ENCODE measurements at regions not wholly inside any gene's neighbourhood (a gene's known extent, or its start where the extent isn't known, plus 50 kb on each side); places are given as distances from the start of the nearest gene placed in this dataset.

- DNase-seq (ENCODE audit: low read depth in 1 of 2, low spot score in 1 of 2) = no peak
Observed at GRCh38 chr2:217418544-217418943, 558.7 kb upstream of the TNP1 start.

DNA sequence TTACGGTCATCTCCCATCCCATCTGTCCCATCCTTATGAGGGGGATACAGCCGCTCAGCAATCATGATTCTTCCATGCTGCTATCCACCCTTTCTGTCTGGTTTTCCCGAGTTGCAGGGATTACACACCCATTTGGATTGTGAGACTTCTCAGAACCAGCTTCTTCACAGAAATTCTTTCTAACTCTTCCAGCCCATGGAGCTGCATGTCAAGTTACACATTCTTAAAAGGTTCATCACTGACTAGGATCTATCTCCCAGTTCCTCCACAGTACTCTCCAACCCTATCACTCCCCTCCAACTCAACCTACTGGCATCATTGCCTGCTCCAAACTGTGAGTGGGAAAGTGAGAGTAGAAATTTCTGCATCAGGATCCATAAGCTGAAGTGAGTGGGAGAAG is 558.2 kb upstream of the TNP1 start:
- DNase-seq (ENCODE audit: low read depth in 1 of 2, low spot score in 1 of 2) = no peak

GRCh38 chr2:217417536-217417935 is 557.7 kb upstream of the TNP1 start:
- no peak for DNase-seq (ENCODE audit: low read depth in 1 of 2, low spot score in 1 of 2)

DNA sequence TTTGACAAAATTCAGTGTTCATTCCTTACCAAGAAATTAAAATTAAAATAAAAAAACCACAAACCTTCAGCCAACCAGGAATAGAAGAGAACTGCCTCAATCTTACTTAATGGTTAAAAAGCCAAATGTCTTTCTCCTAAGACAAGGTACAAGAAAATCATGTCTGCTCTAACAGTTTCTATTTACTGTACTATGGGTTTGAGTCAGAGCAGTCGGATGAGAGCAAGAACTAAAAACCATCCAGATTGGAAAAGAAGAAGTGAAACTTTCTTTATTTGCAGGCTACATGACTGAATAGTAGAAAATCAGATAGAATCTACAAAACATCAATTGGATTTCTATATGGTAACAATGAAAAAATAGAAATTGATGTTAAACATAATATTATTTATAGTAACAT is 555.5 kb upstream of the TNP1 start:
- DNase-seq (ENCODE audit: low read depth in 1 of 2, low spot score in 1 of 2) = no peak

DNA sequence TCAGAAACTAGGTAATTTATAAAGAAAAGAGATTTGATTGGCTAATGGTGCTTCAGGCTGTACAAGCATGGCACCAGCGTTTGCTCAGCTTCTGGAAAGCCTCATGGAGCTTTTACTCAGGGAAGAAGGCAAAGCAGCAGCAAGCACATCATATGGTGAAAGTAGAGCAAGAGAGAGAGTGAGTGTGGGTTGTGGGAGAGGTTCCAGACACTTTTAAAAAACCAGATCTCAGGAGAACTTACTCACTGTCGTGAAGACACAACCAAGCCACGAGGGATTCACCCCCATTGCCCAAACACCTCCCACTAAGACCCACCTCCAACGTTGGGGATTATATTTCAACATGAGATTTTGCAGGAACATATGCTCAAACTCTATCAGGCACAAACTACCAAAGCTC is 554.6 kb upstream of the TNP1 start:
- DNase-seq (ENCODE audit: low read depth in 1 of 2, low spot score in 1 of 2) = no peak

GRCh38 chr2:217413193-217413592 is 553.3 kb upstream of the TNP1 start:
- DNase-seq (ENCODE audit: low read depth in 1 of 2, low spot score in 1 of 2) = no peak

GRCh38 chr2:217412721-217413120 is 552.9 kb upstream of the TNP1 start:
- DNase-seq (ENCODE audit: low read depth in 1 of 2, low spot score in 1 of 2) = no peak

- DNase-seq (ENCODE audit: low read depth in 1 of 2, low spot score in 1 of 2) = no peak
Observed at GRCh38 chr2:217412277-217412676, 552.4 kb upstream of the TNP1 start.

GRCh38 chr2:217410681-217410960 is 550.8 kb upstream of the TNP1 start:
- no peak for DNase-seq (ENCODE audit: low read depth in 1 of 2, low spot score in 1 of 2)

DNA sequence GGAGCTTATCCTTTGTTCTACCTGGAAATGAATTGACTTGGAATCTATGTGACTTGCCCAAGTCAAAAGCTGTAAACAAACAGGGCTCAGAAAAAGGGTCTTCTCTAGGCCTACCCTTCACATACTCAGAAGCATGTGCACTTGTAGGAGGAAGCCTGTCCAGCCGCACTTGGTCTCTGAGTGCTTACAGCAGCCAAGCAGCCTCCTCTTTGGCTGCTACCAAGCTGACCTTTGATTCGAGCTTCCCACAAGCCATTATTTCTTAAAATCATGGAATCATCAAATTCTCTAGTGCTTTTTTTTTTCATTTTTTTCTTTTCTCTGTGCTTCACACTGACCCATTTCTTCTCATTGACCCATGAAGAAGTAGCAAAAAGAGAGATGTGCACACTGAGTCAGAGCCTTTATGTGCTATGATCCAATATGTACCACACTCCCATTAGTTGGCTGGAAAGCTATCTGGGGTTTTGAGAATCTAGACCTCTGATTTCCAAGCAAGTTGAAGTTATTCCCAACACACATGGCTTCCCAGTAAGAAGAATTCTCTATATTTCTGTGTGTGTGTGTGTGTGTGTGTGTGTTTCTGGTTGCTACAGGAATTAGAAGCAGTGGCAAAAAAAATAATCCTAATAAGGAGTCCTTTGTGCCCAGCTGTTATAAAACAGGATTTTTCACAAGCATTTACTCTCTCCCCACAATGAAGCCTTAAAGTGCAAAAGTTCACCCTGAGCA is 550.3 kb upstream of the TNP1 start:
- DNase-seq (ENCODE audit: low read depth in 1 of 2, low spot score in 1 of 2) = no peak

GRCh38 chr2:217407362-217407761 is 547.5 kb upstream of the TNP1 start:
- DNase-seq (ENCODE audit: low read depth in 1 of 2, low spot score in 1 of 2) = no peak

DNA sequence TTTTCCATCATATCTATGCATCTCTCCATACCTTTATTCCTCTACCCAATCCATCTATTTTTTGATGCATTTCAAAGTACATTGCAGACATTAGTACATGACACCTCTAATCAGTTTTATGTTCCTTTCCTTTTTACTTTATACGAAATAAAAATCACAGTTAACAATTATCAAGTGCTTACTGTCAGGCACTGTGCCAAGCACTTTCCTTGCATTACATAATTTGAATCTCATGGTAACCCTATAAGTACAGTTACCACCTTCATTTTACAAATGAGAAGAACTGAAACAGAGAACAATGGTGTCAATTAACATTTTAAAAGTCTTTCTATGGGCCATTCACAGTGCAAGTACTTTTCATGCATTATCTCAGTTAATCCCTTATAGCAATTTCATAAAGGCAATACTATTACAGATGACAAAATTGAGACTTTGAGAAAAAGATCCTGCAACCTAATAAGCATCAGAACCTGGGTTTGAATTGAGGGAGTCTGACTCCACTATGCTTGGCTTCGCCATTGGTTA is 544.4 kb upstream of the TNP1 start:
- no peak for DNase-seq (ENCODE audit: low read depth in 1 of 2, low spot score in 1 of 2)

GRCh38 chr2:217402761-217403383 is 543.0 kb upstream of the TNP1 start:
- DNase-seq (ENCODE audit: low read depth in 1 of 2, low spot score in 1 of 2) = no peak

DNA sequence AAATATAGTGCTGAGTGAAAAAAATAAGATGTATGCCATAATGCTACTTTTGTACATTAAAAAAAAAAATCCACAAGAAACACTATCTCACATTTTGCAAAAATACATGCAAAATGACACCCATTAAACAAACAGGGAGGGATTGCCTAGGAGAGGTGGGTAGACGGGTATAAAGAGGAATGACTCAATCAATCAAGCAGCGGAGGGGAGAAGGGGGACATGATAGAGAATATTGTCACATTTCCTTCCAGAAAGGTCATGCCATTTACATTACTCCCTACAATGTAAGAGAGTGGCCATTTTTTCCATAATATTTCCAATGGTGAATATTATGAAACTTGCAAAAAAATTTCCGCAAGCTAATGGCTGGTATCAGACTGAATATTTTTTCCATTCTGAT is 542.3 kb upstream of the TNP1 start:
- DNase-seq (ENCODE audit: low read depth in 1 of 2, low spot score in 1 of 2) = no peak

- DNase-seq (ENCODE audit: low read depth in 1 of 2, low spot score in 1 of 2) = no peak
Observed at GRCh38 chr2:217399291-217399690, 539.4 kb upstream of the TNP1 start.

DNA sequence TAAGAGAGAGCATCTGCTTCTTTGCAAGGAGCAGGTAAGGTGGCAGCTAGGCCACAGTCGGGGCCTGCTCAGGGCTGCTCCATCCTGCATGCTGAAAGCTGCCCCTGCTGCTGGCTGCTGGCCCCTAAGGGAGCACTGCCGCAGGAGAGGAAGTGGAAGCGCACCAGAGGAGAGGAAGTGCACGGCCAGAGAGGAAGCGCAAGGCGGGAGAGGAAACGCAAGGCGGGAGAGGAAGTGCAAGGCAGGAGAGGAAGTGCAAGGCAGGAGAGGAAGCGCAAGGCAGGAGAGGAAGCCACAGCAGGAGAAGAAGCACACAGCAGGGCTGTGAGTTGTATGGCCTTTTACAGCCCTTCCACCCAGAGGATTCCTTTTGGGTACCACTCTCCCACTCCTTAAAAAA is 539.0 kb upstream of the TNP1 start:
- DNase-seq (ENCODE audit: low read depth in 1 of 2, low spot score in 1 of 2) = no peak

- DNase-seq (ENCODE audit: low read depth in 1 of 2, low spot score in 1 of 2) = no peak
Observed at GRCh38 chr2:217398101-217398500, 538.2 kb upstream of the TNP1 start.

DNA sequence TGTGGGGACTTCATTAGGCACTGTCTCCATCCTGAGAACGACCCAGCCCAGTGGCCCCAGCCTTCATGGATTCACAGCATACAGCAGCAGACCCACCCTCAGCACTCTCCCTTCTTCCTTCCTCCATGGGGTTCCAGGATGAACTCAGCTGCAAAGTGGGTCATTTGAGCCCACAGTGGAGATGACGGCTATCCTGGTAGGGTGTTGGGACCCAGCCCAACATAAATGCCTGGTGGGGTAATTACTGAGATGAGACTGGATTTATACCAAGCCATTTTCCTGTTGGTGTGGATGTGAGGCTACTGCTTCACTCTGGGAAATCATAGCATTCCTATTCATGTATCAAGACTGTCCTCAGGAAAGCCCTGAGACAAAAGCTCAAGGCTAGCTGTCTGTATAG is 536.7 kb upstream of the TNP1 start:
- DNase-seq (ENCODE audit: low read depth in 1 of 2, low spot score in 1 of 2) = no peak

- DNase-seq (ENCODE audit: low read depth in 1 of 2, low spot score in 1 of 2) = no peak
Observed at GRCh38 chr2:217396165-217396564, 536.3 kb upstream of the TNP1 start.

DNA sequence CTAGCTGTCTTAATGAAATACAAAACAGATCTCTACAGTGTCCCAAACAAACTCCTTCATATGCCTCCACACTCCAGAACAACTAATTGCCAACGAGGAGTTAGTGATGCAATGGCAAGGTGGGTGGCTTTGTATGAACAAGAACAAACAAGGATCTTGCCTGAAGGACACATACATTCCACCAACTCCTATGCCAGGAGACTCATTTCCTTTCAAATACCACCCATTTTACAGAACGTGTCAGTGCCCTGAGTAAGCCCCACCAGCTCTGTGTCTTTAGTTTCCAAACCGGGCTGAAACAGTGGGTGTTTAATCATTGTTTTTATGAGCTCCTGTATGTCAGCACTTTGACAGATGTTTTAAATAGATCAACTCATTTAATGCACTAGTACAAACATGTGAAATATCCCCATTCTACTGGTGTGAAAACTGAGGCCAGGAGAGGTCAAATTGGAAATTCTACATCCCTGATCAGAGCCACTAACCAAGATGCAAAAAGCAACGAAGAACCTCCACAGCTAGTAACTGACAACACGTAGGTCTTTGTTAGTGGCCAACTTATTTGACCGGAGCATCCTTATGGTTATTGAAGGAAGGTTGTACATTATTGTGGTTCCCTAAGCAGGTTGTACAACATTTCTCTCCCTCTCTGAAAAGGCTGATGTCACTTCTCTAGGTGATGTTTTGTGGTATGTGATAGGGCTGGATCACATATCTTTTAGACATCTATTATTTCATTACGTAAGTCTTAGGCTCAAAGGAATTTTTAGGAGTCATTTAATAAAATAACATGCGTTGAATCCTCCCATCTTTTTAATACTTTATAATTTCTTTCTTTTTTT is 534.9 kb upstream of the TNP1 start:
- DNase-seq (ENCODE audit: low read depth in 1 of 2, low spot score in 1 of 2) = no peak

- DNase-seq (ENCODE audit: low read depth in 1 of 2, low spot score in 1 of 2) = no peak
Observed at GRCh38 chr2:217393585-217394032, 533.7 kb upstream of the TNP1 start.

DNA sequence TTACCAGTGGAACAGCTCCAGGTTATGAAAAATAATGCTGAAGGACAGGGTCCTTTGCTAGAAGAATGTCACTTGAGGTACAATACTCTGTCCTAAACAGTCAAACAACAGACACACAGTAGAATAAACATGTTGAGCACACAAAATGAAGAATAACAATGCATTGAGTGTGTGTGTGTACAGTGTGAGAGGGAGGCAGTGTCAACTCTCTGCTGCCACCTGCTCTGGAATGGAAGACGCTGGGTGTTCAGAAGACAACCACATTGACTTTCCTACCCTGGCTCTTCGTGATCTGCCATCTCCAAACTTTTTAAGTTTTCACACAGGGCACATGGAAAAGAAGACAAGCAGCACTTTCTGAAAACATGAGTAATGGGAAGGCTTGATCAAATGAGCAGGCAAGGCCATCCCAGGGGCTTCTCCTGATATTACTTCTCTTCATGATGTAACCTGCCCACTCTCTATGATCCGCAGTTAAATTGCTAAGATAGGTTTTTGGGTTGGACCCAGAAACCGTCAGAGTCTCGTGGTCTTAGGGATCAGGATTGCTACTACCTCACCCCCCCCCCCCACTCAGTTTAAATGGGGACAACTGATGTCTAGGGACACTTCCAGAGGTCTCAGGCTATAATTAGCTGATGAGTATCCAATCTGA is 533.2 kb upstream of the TNP1 start:
- no peak for DNase-seq (ENCODE audit: low read depth in 1 of 2, low spot score in 1 of 2)

Data from activated T-helper 1 cell treated with anti-CD3 and anti-CD28 coated beads, Interleukin-2, amount 50 U/mL, for 16 hours (primary cell).